Activated CD4-positive, alpha-beta T cell treated with anti-CD3 and anti-CD28 coated beads for 48 hours (primary cell): ENCODE measurements at regions not wholly inside any gene's neighbourhood (a gene's known extent, or its start where the extent isn't known, plus 50 kb on each side); places are given as distances from the start of the nearest gene placed in this dataset.
"Not testable (repeated sequence)": the region's sequence is repeated elsewhere in the genome, so short reads cannot be mapped to it uniquely, and the experiment has no call there.

Source experiments
- DNase-seq: peaks from one replicate; pipeline ENCODE4 v3.0.0-alpha.2; 2020

- peak; percentile 28 for DNase-seq
These were observed 869.2 kb downstream of the TMEM121 start for GRCh38 chr14:106395456-106396050.

DNA sequence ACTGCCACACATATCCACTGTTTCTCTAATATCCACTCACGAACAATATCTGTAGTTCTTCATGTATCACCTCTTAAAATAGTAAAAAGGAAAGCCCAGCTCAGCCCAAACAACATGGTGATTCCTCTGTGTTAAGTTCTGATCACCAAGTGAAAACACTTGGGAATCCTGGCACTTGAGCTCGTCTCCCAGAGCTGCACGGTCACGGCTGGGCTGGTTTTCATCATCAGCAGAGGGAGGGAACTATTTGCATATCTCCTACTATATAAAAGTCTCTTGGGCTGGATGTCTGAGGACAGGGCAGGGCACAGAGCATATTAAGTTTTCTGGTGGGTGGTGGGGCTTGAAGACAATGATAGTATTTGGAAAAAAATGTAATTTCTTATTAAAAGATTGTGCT, 870.6 kb downstream of the TMEM121 start:
- no peak for DNase-seq

GRCh38 chr14:106398931-106399331, 872.5 kb downstream of the TMEM121 start:
- DNase-seq: peak; percentile 13

DNA sequence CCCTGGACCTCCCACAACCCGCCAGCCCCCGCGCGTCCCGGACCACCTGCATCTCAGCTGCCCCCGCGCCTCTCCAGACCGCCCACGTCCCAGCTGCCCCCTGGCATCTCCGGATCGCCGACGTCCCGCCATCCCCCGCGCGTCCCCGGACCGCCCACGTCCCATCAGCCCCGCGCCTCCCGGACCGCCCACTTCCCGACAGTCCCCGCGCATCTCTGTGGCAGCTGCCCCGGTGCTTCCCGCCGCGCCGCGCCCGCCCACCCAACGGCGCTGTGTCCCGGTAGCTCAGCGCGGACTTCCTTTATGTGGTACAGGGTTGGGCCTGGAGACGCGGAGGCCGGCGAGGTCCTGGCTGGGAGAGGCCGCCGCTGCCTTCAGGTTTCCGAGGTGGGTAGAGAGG, 874.9 kb downstream of the TMEM121 start:
- DNase-seq: not testable (repeated sequence)

DNA sequence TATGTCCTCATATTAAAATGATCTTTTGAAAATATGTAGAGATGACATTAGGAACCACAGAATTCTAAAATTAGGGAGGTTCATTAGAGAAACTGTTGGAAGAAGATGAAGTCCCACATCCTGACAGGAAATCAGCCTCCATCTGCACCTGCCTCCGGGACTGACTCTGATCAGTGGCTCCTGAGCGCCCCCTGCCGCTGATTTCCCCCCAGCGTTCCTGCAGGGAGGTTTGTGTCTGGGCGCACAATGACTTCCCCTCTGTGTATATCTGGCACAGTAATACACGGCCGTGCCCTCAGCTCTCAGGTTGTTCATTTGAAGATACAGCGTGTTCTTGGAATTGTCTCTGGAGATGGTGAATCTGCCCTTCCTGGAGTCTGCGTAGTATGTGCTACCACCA, 883.8 kb downstream of the TMEM121 start:
- peak; percentile 69 for DNase-seq

- DNase-seq: no peak
These were observed 888.1 kb downstream of the TMEM121 start for GRCh38 chr14:106414464-106414863.

- peak; percentile 100 for DNase-seq
These were observed 891.1 kb downstream of the TMEM121 start for GRCh38 chr14:106417224-106418049.

GRCh38 chr14:106419376-106419965, 893.1 kb downstream of the TMEM121 start:
- DNase-seq: no peak

DNA sequence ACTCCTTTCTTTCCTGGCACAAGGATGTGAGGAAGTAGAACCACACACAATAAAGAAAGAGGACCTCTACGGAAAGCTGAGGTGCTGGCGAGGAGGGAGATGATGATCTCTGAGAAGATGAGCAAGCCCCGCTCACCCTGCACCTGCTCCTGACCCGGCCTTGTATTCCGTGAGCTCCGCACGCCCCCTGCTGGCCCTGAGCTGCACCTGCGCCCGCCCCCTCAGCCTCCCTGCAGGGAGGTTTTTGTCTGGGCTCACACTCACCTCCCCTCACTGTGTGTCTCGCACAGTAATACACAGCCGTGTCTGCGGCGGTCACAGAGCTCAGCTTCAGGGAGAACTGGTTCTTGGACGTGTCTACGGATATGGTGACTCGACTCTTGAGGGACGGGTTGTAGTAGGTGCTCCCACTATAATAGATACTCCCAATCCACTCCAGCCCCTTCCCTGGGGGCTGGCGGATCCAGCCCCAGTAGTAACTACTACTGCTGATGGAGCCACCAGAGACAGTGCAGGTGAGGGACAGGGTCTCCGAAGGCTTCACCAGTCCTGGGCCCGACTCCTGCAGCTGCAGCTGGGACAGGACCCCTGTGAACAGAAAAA, 895.1 kb downstream of the TMEM121 start:
- DNase-seq: peak; percentile 85

GRCh38 chr14:106422066-106422465, 895.7 kb downstream of the TMEM121 start:
- DNase-seq: no peak

DNA sequence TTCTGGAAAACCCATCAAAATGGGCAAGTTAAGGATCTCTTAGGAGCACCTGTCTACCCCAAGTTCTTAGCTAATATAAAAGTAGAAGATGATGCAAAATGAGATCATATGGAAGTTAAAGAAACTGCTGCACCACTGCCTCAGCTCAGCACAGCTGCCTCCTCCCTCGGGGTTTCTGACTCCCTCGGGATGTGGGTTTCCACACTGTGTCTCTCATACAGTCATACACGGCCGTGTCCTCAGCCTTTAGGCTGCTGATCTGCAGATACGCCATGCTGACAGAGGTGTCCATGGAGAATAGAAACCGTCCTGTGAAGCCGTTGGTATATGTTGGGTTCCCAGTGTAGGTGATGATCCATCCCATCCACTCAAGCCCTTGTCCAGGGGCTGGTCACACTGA, 898.8 kb downstream of the TMEM121 start:
- DNase-seq: not testable (repeated sequence)

DNA sequence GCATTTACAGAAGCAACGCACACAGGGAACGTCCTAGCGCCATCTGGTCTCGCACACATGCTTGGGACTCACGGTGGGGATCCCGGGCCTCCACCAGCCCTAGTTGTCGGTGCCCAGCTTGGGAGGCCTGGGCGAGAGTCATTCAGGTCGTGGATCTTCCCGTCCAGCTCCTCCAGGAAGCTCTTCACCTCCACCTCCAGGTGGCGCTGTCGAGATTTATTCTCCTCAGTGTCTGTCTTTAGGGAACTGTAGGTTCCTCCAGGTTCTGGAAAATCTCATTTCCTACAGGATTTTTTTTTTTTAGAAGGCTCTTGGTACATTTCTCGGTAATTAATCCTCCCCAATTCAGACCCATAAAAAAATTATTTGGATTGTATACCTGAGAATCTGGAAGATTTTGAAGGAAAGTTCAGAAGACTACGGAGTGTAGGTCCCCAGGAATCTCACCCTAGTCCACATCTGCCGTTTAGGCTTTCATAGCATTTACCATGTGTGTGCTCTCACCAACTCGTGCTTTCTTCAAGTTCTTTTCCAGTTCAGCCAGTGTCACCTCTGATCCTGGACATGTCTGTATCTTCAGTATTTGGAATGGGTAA, 910.0 kb downstream of the TMEM121 start:
- DNase-seq: peak; percentile 81

- DNase-seq: peak; percentile 70
These were observed 916.5 kb downstream of the TMEM121 start for GRCh38 chr14:106442857-106443256.

DNA sequence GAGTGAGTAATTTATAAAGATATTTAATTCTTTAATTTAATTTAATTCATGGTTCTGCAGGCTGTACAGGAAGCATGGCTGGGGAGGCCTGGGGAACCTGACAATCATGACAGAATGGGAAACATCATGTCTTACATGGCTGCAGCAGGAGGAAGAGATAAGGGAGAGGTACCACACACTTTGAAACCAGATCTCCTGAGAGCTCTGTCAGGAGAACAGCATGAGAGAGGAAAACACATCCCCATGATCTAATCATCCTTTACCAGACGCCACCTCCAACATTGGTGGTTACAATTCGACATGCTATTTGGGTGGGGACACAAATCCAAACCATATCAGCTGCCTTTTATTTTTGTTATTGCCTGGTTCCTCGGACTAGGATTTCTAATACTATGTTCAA, 928.6 kb downstream of the TMEM121 start:
- DNase-seq: no peak

GRCh38 chr14:106459971-106460730, 933.8 kb downstream of the TMEM121 start:
- DNase-seq: peak; percentile 80

GRCh38 chr14:106460916-106461315, 934.5 kb downstream of the TMEM121 start:
- no peak for DNase-seq

GRCh38 chr14:106466483-106466882, 940.1 kb downstream of the TMEM121 start:
- not testable (repeated sequence) for DNase-seq

- DNase-seq: peak; percentile 36
These were observed 942.5 kb downstream of the TMEM121 start for GRCh38 chr14:106468869-106469268.

- DNase-seq: not testable (repeated sequence)
These were observed 943.6 kb downstream of the TMEM121 start for GRCh38 chr14:106470028-106470427.

GRCh38 chr14:106474261-106475028, 948.1 kb downstream of the TMEM121 start:
- peak; percentile 44 for DNase-seq

- DNase-seq: peak; percentile 33
These were observed 948.8 kb downstream of the TMEM121 start for GRCh38 chr14:106475214-106475613.

- not testable (repeated sequence) for DNase-seq
These were observed 951.2 kb downstream of the TMEM121 start for GRCh38 chr14:106477600-106477999.
